GM04504 (cell line): ENCODE measurements at regions not wholly inside any gene's neighbourhood (a gene's known extent, or its start where the extent isn't known, plus 50 kb on each side); places are given as distances from the start of the nearest gene placed in this dataset.

Experiments used
- DNase-seq: peaks from one replicate; pipeline ENCODE4 v3.0.0-alpha.2; 2012; ENCODE audit warnings: low read depth

DNA sequence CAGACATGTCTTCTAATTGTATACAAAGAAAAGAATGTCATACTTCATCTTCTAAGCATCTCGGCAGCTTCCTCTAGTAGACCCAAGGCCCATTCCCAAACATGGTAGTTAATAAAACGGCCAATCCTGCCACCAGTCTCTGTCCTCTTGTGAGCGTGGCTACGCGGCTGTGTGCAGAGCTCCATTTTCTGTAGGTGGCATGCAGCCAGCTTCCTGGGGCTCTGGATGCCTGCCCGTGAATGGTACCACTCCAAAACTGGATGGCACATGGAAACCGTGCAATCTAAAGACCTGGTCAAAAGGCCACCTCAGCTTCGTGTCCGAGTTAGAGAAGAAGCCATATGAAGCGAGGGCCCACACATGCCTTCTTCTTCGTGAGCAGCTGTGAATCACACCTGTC lies 110.7 kb downstream of the SIPA1L2 start:
- no peak for DNase-seq

GRCh38 chr1:232518349-232518748 lies 111.6 kb downstream of the SIPA1L2 start:
- no peak for DNase-seq

DNA sequence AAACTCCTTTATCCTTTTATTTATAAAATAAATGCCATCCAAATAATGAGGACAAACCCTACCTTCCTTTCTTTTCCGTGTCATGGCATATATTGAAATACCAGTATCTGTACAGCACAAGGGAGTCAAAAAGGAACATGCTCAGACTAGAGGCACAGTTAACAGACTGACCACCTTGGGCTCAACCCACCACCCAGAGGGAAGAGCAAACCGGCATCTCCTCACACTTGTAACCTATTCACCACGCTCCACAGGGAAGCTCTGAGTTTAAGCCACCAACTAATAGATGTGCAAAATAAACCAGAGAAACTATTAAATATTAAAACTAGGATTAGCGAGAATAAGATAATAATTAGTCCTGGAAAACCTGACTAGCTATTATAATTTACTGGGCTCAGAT lies 112.7 kb downstream of the SIPA1L2 start:
- DNase-seq: no peak

DNA sequence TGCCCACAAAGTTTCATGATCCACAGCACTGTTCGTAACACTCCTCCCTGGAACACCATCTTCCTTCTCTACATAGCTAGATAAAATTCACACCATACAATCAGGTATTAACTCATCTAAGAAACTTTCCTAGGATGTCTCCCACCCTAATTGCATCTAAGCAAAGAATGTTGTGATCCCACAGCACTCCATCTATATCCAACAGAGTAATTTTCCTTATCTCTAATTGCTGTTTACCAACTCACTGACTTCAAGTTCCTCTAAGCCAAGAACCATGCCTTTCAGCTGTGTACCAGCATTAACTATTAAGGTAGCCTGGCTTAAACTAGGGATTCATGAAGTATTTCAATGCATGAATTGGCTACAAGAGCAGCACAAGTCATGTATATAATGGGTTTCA lies 114.2 kb downstream of the SIPA1L2 start:
- no peak for DNase-seq

GRCh38 chr1:232512712-232513111 lies 117.2 kb downstream of the SIPA1L2 start:
- no peak for DNase-seq

DNA sequence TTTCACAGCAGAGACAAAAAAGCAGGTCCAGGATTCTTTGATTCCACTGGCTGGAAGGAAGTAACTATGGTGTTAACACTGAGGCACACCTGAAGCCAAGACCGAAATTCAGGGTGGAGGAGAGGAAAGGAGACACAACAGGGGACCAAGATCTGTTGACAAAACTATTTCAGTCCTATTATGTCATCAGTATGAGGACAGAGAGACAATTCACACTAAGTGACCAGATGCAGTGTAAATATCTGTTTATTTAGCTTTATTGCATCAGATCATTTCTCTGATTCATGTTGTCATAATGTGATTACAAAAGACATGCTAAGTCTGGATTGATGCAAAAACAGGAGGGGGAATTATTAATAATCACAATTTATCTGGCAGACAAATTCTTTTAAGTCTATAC lies 118.8 kb downstream of the SIPA1L2 start:
- no peak for DNase-seq

DNA sequence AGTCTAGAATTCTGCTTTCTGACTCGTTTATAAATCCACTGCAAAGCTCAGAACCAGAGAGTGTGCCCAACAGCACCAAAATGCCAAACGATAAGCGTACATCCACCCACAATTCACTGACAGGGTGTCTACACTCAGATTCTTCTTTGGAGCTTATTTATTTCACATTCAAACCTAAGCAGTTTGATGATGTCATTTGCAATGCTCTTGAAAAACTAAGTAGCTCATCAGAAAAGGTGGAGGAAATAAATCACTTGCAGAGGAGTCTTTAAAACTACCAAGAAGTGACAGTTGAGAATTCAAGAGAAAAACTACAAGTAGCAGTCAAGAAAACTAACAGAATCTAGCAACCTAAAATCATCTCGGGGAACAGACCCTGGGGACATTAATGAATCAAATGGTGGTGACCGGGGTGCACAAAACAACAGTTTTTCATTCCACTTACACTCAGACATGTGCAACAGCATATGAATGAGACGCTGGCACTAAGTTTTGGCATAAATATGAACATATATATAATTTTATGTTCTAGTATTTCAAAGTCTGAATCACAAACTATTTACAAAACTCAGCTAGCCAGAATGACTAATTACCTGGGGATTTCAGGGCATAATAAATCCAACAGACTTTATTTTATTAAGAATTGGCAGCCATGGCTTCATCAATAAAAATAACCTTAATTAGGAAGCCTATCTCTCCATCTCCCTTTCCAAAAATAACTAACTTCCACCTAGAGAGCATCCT lies 119.4 kb downstream of the SIPA1L2 start:
- no peak for DNase-seq

DNA sequence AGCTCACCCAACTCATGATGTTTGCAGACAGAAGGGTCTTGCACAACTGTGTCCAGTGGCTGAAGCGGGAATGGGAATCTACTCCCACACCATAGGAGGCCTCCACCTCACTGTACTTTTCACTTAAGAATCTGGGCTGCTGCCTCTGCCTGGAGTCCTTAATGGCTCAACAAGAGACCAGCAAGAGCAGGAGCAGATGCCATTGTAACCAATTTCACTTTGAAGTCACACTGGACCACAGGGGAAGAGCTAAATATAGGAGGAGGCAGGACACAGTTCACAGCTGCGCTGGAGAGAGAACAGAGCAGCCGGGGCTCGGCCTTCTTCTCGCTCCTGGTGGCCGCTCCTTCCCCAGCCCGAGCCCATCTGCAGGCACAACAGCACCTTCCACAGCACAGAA lies 120.4 kb downstream of the SIPA1L2 start:
- no peak for DNase-seq

GRCh38 chr1:232508130-232508701 lies 121.7 kb downstream of the SIPA1L2 start:
- DNase-seq: no peak

GRCh38 chr1:232507571-232507970 lies 122.4 kb downstream of the SIPA1L2 start:
- no peak for DNase-seq

- no peak for DNase-seq
Observed at GRCh38 chr1:232505884-232506283, 124.0 kb downstream of the SIPA1L2 start.

DNA sequence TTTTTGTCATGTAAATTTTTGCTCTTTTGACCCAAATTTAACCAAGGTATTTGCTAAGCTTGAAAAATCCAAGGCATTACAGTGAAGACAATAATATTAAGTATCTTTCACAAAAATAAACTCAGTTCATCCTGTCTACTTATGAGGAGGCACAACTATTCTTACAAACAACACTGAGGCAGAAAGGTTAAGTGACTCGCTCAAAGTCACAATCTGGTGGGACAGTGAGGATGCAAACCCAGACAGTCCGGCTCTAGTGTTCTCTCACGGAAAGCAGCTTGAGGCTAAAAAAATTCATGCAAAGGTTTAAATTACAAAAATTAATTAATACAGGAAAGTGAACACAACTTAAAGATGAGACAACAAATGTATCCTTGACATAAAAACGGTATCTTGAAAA lies 125.3 kb downstream of the SIPA1L2 start:
- no peak for DNase-seq

GRCh38 chr1:232503497-232503896 lies 126.4 kb downstream of the SIPA1L2 start:
- no peak for DNase-seq

- DNase-seq: no peak
Observed at GRCh38 chr1:232501854-232502253, 128.1 kb downstream of the SIPA1L2 start.

GRCh38 chr1:232499188-232499587 lies 130.7 kb downstream of the SIPA1L2 start:
- no peak for DNase-seq

DNA sequence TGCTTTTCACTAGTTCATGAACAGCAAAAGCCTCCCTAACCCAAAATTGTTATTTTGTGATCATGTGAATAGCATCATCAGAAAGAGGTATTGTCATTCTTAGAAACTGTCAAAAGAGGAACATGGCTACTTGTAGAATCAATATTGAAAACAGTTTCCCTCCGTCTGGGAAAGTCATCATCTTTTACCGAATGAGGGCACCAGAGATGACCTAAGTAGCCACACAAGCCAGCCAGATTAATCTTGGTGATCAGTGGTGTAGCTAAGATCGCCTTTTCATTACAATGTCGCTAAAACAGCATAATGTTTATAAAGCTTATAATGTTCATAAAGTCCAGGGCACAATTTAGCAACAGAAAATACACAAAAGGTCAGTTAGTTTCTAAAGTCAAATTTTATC lies 136.1 kb downstream of the SIPA1L2 start:
- no peak for DNase-seq

GRCh38 chr1:232489256-232489655 lies 140.7 kb downstream of the SIPA1L2 start:
- no peak for DNase-seq

- DNase-seq: no peak
Observed at GRCh38 chr1:232487236-232487635, 142.7 kb downstream of the SIPA1L2 start.

DNA sequence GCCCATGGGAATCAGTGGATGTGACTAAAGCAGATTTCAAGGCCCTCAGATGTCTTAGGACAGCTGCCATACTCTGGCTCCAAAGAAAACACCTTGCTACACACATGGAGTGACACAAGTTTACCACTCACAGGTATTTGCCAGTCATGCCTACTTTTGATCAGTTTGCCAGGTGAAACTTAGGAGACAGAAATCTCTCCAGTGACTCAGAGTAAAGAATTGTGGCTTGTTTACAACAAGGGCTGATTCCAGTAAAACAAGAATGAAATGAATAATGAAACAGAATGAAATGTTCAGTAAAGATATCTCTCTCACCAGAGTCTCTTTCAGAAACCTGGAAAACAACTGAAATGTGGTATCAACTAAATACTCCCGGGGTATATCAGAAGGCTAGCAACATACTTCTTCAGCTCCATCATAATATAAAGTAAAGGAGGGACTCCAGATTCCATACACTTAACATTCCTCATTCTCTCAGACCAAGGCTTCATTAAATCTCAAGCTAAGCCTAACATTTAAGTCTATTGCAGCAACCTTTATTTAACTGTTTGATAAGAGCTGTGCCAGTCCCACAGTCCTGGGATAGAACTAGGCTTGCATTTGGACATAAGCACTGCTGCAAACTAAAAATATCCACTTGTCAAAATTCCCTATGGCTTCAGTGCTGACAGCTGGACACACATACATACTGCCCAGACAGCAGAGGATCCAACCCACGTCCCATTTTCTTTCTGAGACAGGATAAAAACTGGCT lies 143.3 kb downstream of the SIPA1L2 start:
- DNase-seq: no peak

DNA sequence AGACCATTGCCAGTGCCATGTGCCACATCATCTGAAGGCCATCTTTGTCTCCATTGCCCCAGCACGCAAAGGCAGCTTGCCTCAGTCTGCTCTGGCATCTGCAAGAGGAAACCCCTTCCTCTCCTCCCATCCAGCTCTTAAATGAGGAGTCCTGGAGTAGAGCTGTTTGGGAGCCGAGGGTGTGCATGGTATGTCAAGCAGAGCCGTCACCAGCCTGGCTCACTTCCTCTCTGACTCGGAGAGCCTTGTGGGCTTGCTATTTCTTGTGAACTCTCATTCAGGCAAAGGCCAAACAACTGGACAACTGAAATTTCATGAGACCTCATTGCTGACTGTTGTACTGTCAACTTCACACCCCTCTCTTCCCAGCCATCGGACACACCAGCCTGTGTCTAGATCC lies 143.9 kb downstream of the SIPA1L2 start:
- DNase-seq: no peak

GRCh38 chr1:232484856-232485255 lies 145.1 kb downstream of the SIPA1L2 start:
- no peak for DNase-seq

DNA sequence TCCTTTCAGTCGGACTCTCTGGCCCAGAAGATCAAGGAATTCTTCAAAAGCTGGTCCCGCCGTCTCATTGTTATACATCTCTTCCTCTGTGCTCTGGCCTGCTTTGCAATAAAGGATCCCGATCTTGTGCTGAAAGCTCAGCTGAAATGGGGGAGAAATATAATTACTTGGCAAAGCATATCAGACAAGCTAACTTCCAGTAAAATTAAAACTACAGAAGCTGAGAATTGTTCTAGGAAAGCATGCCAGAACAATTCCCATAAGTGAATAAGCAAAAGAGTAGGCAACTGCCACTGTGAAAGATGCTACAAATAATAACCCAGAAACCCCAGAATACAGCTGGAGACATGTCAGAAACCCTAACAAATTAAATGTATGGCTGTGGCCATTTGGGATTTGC lies 146.1 kb downstream of the SIPA1L2 start:
- DNase-seq: no peak

DNA sequence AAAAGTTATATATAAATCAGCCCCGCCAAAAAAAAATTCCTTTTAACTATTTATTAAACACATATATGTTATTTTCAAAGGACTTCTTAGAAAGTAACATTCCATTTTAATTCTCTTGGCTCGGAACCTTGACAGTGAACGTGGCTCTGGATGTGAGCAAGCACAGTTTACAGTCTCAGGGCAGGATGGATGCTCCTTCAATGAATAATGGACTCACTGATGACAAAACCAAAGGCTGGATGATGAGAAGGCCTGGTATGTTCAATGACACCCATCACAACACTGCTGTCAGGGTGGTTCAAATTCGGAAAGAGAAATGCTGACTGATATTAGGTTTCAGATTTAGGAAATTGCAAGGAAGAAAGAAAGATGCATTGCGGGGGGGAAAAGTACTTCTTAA lies 148.8 kb downstream of the SIPA1L2 start:
- no peak for DNase-seq
